Eye (tissue), 1 donor: ENCODE measurements at regions not wholly inside any gene's neighbourhood (a gene's known extent, or its start where the extent isn't known, plus 50 kb on each side); places are given as distances from the start of the nearest gene placed in this dataset.

Experiments used
- DNase-seq: peaks from one replicate; pipeline ENCODE4 v3.0.0-alpha.2; 2015

GRCh38 chr6:9647599-9647998 is 767.3 kb downstream of the TFAP2A start:
- DNase-seq = no peak

GRCh38 chr6:9647071-9647445 is 767.8 kb downstream of the TFAP2A start:
- peak; percentile 3 for DNase-seq

GRCh38 chr6:9646342-9647070 is 768.4 kb downstream of the TFAP2A start:
- peak; percentile 8 for DNase-seq

- no peak for DNase-seq
Observed at GRCh38 chr6:9638861-9639260, 776.0 kb downstream of the TFAP2A start.

- DNase-seq = no peak
Observed at GRCh38 chr6:9634776-9635175, 780.1 kb downstream of the TFAP2A start.

GRCh38 chr6:9632026-9632425 is 782.8 kb downstream of the TFAP2A start:
- DNase-seq = no peak

GRCh38 chr6:9628819-9629218 is 786.1 kb downstream of the TFAP2A start:
- no peak for DNase-seq

GRCh38 chr6:9627916-9628315 is 787.0 kb downstream of the TFAP2A start:
- DNase-seq = no peak

GRCh38 chr6:9623985-9624384 is 790.9 kb downstream of the TFAP2A start:
- no peak for DNase-seq

- no peak for DNase-seq
Observed at GRCh38 chr6:9623228-9623832, 791.5 kb downstream of the TFAP2A start.

GRCh38 chr6:9621276-9621675 is 793.6 kb downstream of the TFAP2A start:
- no peak for DNase-seq

GRCh38 chr6:9620687-9621086 is 794.2 kb downstream of the TFAP2A start:
- DNase-seq = no peak

- DNase-seq = no peak
Observed at GRCh38 chr6:9620263-9620662, 794.6 kb downstream of the TFAP2A start.

GRCh38 chr6:9614778-9615177 is 800.1 kb downstream of the TFAP2A start:
- no peak for DNase-seq

GRCh38 chr6:9612489-9612888 is 802.4 kb downstream of the TFAP2A start:
- no peak for DNase-seq

- DNase-seq = no peak
Observed at GRCh38 chr6:9610620-9611415, 804.1 kb downstream of the TFAP2A start.

GRCh38 chr6:9606435-9607134 is 808.3 kb downstream of the TFAP2A start:
- DNase-seq = no peak

GRCh38 chr6:9594746-9595145 is 820.1 kb downstream of the TFAP2A start:
- DNase-seq = no peak

- no peak for DNase-seq
Observed at GRCh38 chr6:9593554-9593953, 821.3 kb downstream of the TFAP2A start.

GRCh38 chr6:9583753-9584352 is 831.0 kb downstream of the TFAP2A start:
- DNase-seq = no peak

GRCh38 chr6:9581155-9581554 is 833.7 kb downstream of the TFAP2A start:
- peak; percentile 13 for DNase-seq

- DNase-seq = no peak
Observed at GRCh38 chr6:9576521-9576920, 838.4 kb downstream of the TFAP2A start.

GRCh38 chr6:9566096-9566495 is 848.8 kb downstream of the TFAP2A start:
- no peak for DNase-seq
